Astrocyte of the cerebellum (primary cell): ENCODE measurements at regions not wholly inside any gene's neighbourhood (a gene's known extent, or its start where the extent isn't known, plus 50 kb on each side); places are given as distances from the start of the nearest gene placed in this dataset.

ENCODE experiments used
- DNase-seq: peaks from one replicate; pipeline ENCODE4 v3.0.0-alpha.2; 2011; ENCODE audit warnings: low read depth
- H3K4me3 ChIP-seq: 2 replicates; pipeline ENCODE4 v1.5.1; 2011; ENCODE audit warnings: mild to moderate bottlenecking, low read depth, low read length, moderate library complexity
- in situ Hi-C: cut with HindIII; loops from 2 replicates; pipeline ENCODE4 v1.10.0; 2017; ENCODE audit warnings: low sequenced_read_pairs
- TF ChIP-seq, protein P1 (sequence below): IDR thresholded peaks from 2 replicates; pipeline ENCODE4 v1.5.1; 2012; ENCODE audit warnings: low read length, low read depth, moderate library complexity, mild to moderate bottlenecking; ENCODE audit errors: missing control alignments

DNA sequence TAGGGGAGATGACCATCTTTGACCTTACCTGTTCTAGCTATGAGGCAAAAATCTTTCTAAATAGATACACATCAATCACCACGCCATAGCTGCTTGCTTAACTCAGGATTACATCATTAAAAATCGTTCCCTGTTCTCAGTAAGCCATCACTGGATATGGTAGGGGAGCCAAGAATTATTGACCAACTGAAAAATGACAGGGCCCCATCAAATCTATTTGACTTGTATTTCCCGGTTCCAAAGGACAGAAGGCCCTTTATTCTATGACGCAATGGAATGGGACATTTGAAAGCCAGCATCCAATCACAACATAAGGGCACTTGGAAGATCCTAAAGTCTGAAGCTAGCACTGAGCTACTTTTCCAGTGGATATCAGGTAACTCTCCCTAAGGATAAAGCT lies 75.6 kb upstream of the NOCT start:
- in situ Hi-C loops, result loop anchor here (5.0 to 10.0 kb wide), 2 partner anchors 97 to 695 kb away; partner anchors contain the start of gene SLC7A11
- TF ChIP-seq, protein P1, sequence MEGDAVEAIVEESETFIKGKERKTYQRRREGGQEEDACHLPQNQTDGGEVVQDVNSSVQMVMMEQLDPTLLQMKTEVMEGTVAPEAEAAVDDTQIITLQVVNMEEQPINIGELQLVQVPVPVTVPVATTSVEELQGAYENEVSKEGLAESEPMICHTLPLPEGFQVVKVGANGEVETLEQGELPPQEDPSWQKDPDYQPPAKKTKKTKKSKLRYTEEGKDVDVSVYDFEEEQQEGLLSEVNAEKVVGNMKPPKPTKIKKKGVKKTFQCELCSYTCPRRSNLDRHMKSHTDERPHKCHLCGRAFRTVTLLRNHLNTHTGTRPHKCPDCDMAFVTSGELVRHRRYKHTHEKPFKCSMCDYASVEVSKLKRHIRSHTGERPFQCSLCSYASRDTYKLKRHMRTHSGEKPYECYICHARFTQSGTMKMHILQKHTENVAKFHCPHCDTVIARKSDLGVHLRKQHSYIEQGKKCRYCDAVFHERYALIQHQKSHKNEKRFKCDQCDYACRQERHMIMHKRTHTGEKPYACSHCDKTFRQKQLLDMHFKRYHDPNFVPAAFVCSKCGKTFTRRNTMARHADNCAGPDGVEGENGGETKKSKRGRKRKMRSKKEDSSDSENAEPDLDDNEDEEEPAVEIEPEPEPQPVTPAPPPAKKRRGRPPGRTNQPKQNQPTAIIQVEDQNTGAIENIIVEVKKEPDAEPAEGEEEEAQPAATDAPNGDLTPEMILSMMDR, result no peak
- H3K4me3 ChIP-seq, result no peak overlapping the region
- DNase-seq, result no peak

DNA sequence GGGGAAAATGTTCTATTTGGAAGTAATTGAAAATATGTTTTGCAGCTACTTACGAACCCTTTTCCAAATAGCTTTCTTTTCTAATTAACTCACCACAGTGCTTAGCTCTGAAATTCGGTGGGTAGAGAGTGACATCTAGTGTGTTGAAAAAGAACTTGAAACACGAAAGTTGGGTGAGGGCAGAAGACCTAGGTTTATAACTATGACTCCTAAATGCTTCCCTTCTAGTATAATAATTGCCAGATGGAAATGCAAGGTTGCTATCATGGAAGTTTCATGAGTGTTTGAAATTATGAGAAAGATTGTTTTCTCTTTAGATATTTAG lies 77.3 kb upstream of the NOCT start:
- TF ChIP-seq, protein P1, result peak; percentile 54
- DNase-seq, result peak; percentile 66
- H3K4me3 ChIP-seq, result no peak overlapping the region
- in situ Hi-C loops, result no loop called here

DNA sequence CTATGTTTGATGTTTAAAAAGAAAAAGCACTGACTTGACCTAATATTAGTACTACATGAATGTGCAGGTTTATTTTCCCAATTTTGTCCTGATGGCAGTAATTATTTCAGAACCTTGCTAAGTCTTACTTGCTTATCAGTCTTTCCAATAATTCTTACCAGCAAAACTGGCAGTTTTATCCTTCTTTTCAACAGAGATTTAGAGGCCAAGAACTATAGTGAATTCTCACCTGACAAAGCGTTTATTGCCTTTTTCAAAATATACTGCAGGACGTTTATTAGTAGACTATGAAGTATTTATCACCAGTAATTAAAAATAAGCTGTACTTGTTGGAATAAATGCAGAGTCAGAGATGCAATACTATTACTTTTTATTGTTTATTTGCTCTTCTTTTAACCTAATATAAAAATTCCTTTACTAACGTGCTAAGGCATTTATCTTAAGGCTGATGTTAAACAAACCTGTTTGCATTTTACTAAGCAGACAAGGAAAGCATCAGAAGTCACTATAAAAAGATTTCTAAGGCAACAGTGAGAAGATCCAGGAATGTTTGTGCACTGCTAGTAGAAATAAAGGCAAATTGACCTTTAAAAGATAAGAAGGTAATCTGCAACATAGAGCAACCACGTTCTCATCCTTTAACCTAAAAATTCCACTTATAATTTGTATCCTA lies 80.3 kb upstream of the NOCT start:
- TF ChIP-seq, protein P1, result no peak
- H3K4me3 ChIP-seq, result no peak overlapping the region
- in situ Hi-C loops, result no loop called here
- no peak for DNase-seq

DNA sequence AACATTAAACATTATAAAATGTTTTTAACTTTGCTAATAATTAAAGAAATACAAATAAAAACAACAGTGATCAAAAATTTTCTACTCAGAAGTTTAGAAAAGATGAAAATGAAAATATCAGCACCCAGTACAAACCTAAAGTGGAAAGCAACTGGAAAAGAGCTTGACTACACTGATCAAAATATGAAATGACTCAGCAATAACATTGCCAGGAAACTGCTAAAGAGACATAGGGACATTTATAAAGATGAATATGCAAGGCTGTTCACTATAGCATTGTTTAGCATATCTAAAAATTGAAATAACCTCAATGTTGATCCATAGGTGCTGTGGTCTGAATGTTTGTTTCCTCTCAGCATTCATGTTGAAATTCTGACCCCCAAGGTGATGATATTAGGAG lies 88.5 kb upstream of the NOCT start:
- H3K4me3 ChIP-seq, result no peak overlapping the region
- in situ Hi-C loops, result no loop called here
- DNase-seq, result no peak
- TF ChIP-seq, protein P1, result no peak

DNA sequence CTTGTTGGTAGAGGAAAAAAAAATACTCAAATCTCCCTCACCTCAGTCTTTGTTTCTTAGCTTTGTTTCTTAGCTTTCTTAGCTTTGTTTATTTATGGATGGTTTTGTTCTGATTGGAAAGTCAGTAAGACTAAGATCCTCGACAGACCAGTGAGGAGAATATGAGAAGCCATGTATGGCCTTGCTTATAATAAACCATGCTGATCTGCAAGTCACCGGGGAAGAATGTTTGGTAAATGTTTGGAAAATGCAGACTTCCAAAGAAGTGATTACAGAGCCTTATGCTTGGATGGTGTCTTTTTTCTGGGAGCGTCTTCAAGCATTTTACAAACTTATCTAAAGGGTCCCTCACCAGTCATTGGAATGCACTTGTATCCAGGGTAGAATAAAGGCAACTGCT lies 90.1 kb upstream of the NOCT start:
- H3K4me3 ChIP-seq, result no peak overlapping the region
- TF ChIP-seq, protein P1, result no peak
- in situ Hi-C loops, result no loop called here
- DNase-seq, result no peak

DNA sequence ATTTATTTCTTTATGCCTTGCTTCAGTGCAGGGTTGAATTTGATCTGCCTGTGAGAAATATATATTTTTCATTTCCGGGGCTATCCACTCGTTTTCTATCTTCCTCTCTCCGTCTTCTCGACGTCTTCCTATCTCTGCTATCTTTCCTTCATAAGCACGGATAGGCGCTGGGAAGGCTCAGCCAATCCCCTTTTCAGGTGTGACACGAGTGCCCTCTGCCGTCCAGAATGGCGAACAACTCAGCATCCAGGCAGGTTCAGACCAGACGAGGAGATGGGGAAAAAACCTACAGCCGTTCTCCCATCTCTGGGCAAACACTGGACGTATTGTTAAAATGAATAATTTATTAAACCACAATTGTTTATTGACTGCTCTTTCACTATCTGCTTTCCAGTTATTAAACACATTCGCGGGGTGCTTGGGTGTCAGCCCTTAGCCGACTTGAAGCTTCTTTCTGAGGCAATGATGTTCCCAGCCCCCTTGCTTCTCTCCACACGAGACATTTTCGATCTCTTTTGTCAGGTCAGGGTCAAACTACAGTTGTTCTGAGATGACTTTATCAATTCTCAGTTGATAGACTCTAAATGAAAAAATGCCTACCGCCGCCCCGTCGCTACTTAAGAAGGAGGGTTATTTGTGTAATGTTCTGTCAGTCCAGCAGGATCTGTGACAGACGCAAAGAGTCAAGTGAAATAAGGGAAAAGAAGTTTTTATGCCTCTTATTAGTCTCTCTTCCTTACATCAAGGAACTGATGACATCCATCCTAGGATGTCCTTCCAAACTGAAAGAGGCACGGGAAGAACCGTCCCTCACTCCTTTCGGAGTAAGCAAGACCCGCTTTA lies 96.3 kb upstream of the NOCT start:
- DNase-seq, result peak; percentile 60
- TF ChIP-seq, protein P1, result peak; percentile 77
- in situ Hi-C loops, result loop anchor here (5.0 to 25.0 kb wide), 2 partner anchors 77 to 232 kb away; no protein-coding TSS in a partner anchor
- no peak overlapping the region for H3K4me3 ChIP-seq
